ENCODE measurements at regions not wholly inside any gene's neighbourhood (a gene's known extent, or its start where the extent isn't known, plus 50 kb on each side); places are given as distances from the start of the nearest gene placed in this dataset.
A peak's percentile ranks its signal among the peaks of the same experiment; 100 is the strongest.

- H3K4me1 ChIP-seq (ENCODE audit: insufficient read depth, low read length) = peaks cover 10% of the 10 kb centered on the region
- DNase-seq (ENCODE audit: low read depth) = no peak
- no peaks in the 10 kb centered on the region for H3K27me3 Mint-ChIP-seq (ENCODE audit: low read depth, unreplicated experiment)
- no peaks in the 10 kb centered on the region for H3K27me3 ChIP-seq (ENCODE audit: insufficient read depth, low read length)
- H3K9me3 ChIP-seq (ENCODE audit: insufficient read depth, low read depth, low read length) = no peaks in the 10 kb centered on the region
- no peak overlapping the region for H3K27ac Mint-ChIP-seq (ENCODE audit: unreplicated experiment)
- no peaks in the 10 kb centered on the region for H3K79me2 ChIP-seq (ENCODE audit: insufficient read depth, low read length)
- FAIRE-seq = no peak
- peaks cover 5% of the 10 kb centered on the region for H3K9me3 Mint-ChIP-seq (ENCODE audit: unreplicated experiment)
- H3K9ac ChIP-seq (ENCODE audit: low read length) = no peak overlapping the region
- H3K36me3 ChIP-seq (ENCODE audit: insufficient read depth, low read length) = no peaks in the 10 kb centered on the region
- no peak overlapping the region for H2AFZ ChIP-seq (ENCODE audit: low read depth, low read length)
- no peak overlapping the region for H3K4me3 Mint-ChIP-seq (ENCODE audit: unreplicated experiment)
- H3K4me3 ChIP-seq (ENCODE audit: insufficient read depth, low read depth, low read length) = no peak overlapping the region
- H3K4me1 Mint-ChIP-seq (ENCODE audit: low read depth, unreplicated experiment) = peaks cover 9% of the 10 kb centered on the region
- H3K4me2 ChIP-seq (ENCODE audit: low read length) = peak overlapping the region; percentile 4
- no peaks in the 10 kb centered on the region for H3K36me3 Mint-ChIP-seq (ENCODE audit: low read depth, unreplicated experiment)
- H3K27ac ChIP-seq (ENCODE audit: low read depth, low read length) = no peak overlapping the region
- no peak for TF ChIP-seq CTCF (IDR thresholded peaks at IDR 0.05; ENCODE audit: insufficient read depth, low read depth, low read length)
- no peak for TF ChIP-seq EZH2 (IDR thresholded peaks at IDR 0.05; ENCODE audit: insufficient read depth, low read length)
- no peaks in the 10 kb centered on the region for H4K20me1 ChIP-seq (ENCODE audit: insufficient read depth, low read length)
These were observed 358.8 kb downstream of the CMPK2 start for GRCh38 chr2:6506859-6507258.

GRCh38 chr2:6510532-6510931, 355.2 kb downstream of the CMPK2 start:
- H3K9me3 ChIP-seq (ENCODE audit: insufficient read depth, low read depth, low read length) = no peaks in the 10 kb centered on the region

More at GRCh38 chr2:6510532-6510931, 355.2 kb downstream of the CMPK2 start:
- no peaks in the 10 kb centered on the region for H4K20me1 ChIP-seq (ENCODE audit: insufficient read depth, low read length)
- no peaks in the 10 kb centered on the region for H3K79me2 ChIP-seq (ENCODE audit: insufficient read depth, low read length)
- H2AFZ ChIP-seq (ENCODE audit: low read depth, low read length) = no peak overlapping the region
- H3K4me1 ChIP-seq (ENCODE audit: insufficient read depth, low read length) = peaks cover 10% of the 10 kb centered on the region
- H3K9ac ChIP-seq (ENCODE audit: low read length) = no peak overlapping the region
- peaks cover 9% of the 10 kb centered on the region for H3K4me1 Mint-ChIP-seq (ENCODE audit: low read depth, unreplicated experiment)
- DNase-seq (ENCODE audit: low read depth) (no peak), FAIRE-seq (no peak)
- no peaks in the 10 kb centered on the region for H3K27me3 Mint-ChIP-seq (ENCODE audit: low read depth, unreplicated experiment)
- H3K27ac ChIP-seq (ENCODE audit: low read depth, low read length) = no peak overlapping the region
- peaks cover 5% of the 10 kb centered on the region for H3K9me3 Mint-ChIP-seq (ENCODE audit: unreplicated experiment)
- H3K27ac Mint-ChIP-seq (ENCODE audit: unreplicated experiment) = no peak overlapping the region
- no peak overlapping the region for H3K4me2 ChIP-seq (ENCODE audit: low read length)
- no peak overlapping the region for H3K4me3 ChIP-seq (ENCODE audit: insufficient read depth, low read depth, low read length)
- no peak overlapping the region for H3K4me3 Mint-ChIP-seq (ENCODE audit: unreplicated experiment)
- H3K27me3 ChIP-seq (ENCODE audit: insufficient read depth, low read length) = no peaks in the 10 kb centered on the region
- no peaks in the 10 kb centered on the region for H3K36me3 ChIP-seq (ENCODE audit: insufficient read depth, low read length)
- H3K36me3 Mint-ChIP-seq (ENCODE audit: low read depth, unreplicated experiment) = no peaks in the 10 kb centered on the region
- TF ChIP-seq CTCF (IDR thresholded peaks at IDR 0.05; ENCODE audit: insufficient read depth, low read depth, low read length) (no peak), EZH2 (IDR thresholded peaks at IDR 0.05; ENCODE audit: insufficient read depth, low read length) (no peak)
